Stimulated activated CD4-positive, alpha-beta T cell treated with anti-CD3 and anti-CD28 coated beads, Interleukin-2, amount 100 ng/mL, for 48 hours (primary cell): ENCODE measurements at regions not wholly inside any gene's neighbourhood (a gene's known extent, or its start where the extent isn't known, plus 50 kb on each side); places are given as distances from the start of the nearest gene placed in this dataset.
"Not testable (repeated sequence)": the region's sequence is repeated elsewhere in the genome, so short reads cannot be mapped to it uniquely, and the experiment has no call there.

Experiments used
- DNase-seq, 2 donors: peaks; one replicate each; pipeline ENCODE4 v3.0.0-alpha.2; 2020

- no peak for DNase-seq
Observed at GRCh38 chr14:48243900-48244299, 568.5 kb upstream of the MDGA2 start.

- DNase-seq = no peak
Observed at GRCh38 chr14:48229091-48229490, 553.7 kb upstream of the MDGA2 start.

GRCh38 chr14:48193893-48194292 lies 518.5 kb upstream of the MDGA2 start:
- no peak for DNase-seq

- DNase-seq = not testable (repeated sequence)
Observed at GRCh38 chr14:48149624-48150023, 474.2 kb upstream of the MDGA2 start.

- DNase-seq = no peak
Observed at GRCh38 chr14:48140804-48141203, 465.4 kb upstream of the MDGA2 start.

- no peak for DNase-seq
Observed at GRCh38 chr14:48129472-48129871, 454.1 kb upstream of the MDGA2 start.

- no peak for DNase-seq
Observed at GRCh38 chr14:48127674-48128073, 452.3 kb upstream of the MDGA2 start.

GRCh38 chr14:48125654-48126053 lies 450.2 kb upstream of the MDGA2 start:
- DNase-seq = no peak

- no peak for DNase-seq
Observed at GRCh38 chr14:48113713-48114112, 438.3 kb upstream of the MDGA2 start.

GRCh38 chr14:48111151-48111550 lies 435.7 kb upstream of the MDGA2 start:
- no peak for DNase-seq

GRCh38 chr14:48107646-48108045 lies 432.2 kb upstream of the MDGA2 start:
- no peak for DNase-seq

- DNase-seq = no peak
Observed at GRCh38 chr14:48096897-48097296, 421.5 kb upstream of the MDGA2 start.

GRCh38 chr14:48086516-48086915 lies 411.1 kb upstream of the MDGA2 start:
- DNase-seq = no peak

GRCh38 chr14:48075487-48075886 lies 400.1 kb upstream of the MDGA2 start:
- DNase-seq = no peak

- DNase-seq = no peak
Observed at GRCh38 chr14:48052973-48053372, 377.6 kb upstream of the MDGA2 start.

GRCh38 chr14:48035836-48036235 lies 360.4 kb upstream of the MDGA2 start:
- DNase-seq = no peak

- DNase-seq = no peak
Observed at GRCh38 chr14:48027115-48027514, 351.7 kb upstream of the MDGA2 start.

- DNase-seq = no peak
Observed at GRCh38 chr14:48023881-48024280, 348.5 kb upstream of the MDGA2 start.

- DNase-seq = not testable (repeated sequence)
Observed at GRCh38 chr14:48011484-48011883, 336.1 kb upstream of the MDGA2 start.

- DNase-seq = no peak
Observed at GRCh38 chr14:48008646-48009045, 333.2 kb upstream of the MDGA2 start.

GRCh38 chr14:48005986-48006385 lies 330.6 kb upstream of the MDGA2 start:
- DNase-seq = no peak

GRCh38 chr14:47993883-47994282 lies 318.5 kb upstream of the MDGA2 start:
- DNase-seq = no peak

GRCh38 chr14:47988175-47988574 lies 312.8 kb upstream of the MDGA2 start:
- no peak for DNase-seq

GRCh38 chr14:47978871-47979270 lies 303.5 kb upstream of the MDGA2 start:
- no peak for DNase-seq

- DNase-seq = no peak
Observed at GRCh38 chr14:47976139-47976538, 300.7 kb upstream of the MDGA2 start.
